ENCODE measurements at regions not wholly inside any gene's neighbourhood (a gene's known extent, or its start where the extent isn't known, plus 50 kb on each side); places are given as distances from the start of the nearest gene placed in this dataset.

GRCh38 chr4:126799971-126800574, 832.7 kb upstream of the INTU start:
- DNase-seq = no peak

- no peak for DNase-seq
These were observed 832.1 kb upstream of the INTU start for GRCh38 chr4:126800575-126801141.

- no peak for DNase-seq
These were observed 825.6 kb upstream of the INTU start for GRCh38 chr4:126807132-126807531.

GRCh38 chr4:126812076-126812475, 820.7 kb upstream of the INTU start:
- no peak for DNase-seq

- DNase-seq = no peak
These were observed 812.1 kb upstream of the INTU start for GRCh38 chr4:126820631-126821030.

GRCh38 chr4:126821152-126821551, 811.6 kb upstream of the INTU start:
- DNase-seq = no peak

GRCh38 chr4:126825083-126825482, 807.7 kb upstream of the INTU start:
- DNase-seq = no peak

GRCh38 chr4:126827669-126828068, 805.1 kb upstream of the INTU start:
- DNase-seq = no peak

- DNase-seq = no peak
These were observed 797.9 kb upstream of the INTU start for GRCh38 chr4:126834854-126835253.

- no peak for DNase-seq
These were observed 793.6 kb upstream of the INTU start for GRCh38 chr4:126838941-126839679.

- DNase-seq = no peak
These were observed 789.2 kb upstream of the INTU start for GRCh38 chr4:126843492-126844067.

- no peak for DNase-seq
These were observed 782.5 kb upstream of the INTU start for GRCh38 chr4:126850286-126850685.

GRCh38 chr4:126851391-126851790, 781.4 kb upstream of the INTU start:
- DNase-seq = no peak

GRCh38 chr4:126853715-126854114, 779.0 kb upstream of the INTU start:
- DNase-seq = no peak

GRCh38 chr4:126856906-126857305, 775.9 kb upstream of the INTU start:
- DNase-seq = no peak

GRCh38 chr4:126859314-126859713, 773.4 kb upstream of the INTU start:
- DNase-seq = no peak

- DNase-seq = no peak
These were observed 772.9 kb upstream of the INTU start for GRCh38 chr4:126859872-126860271.

- no peak for DNase-seq
These were observed 772.4 kb upstream of the INTU start for GRCh38 chr4:126860308-126860707.

GRCh38 chr4:126869967-126870366, 762.8 kb upstream of the INTU start:
- no peak for DNase-seq

GRCh38 chr4:126871810-126872209, 760.9 kb upstream of the INTU start:
- DNase-seq = no peak

- DNase-seq = no peak
These were observed 758.2 kb upstream of the INTU start for GRCh38 chr4:126874533-126874932.

GRCh38 chr4:126888968-126889367, 743.8 kb upstream of the INTU start:
- DNase-seq = no peak

GRCh38 chr4:126890383-126890782, 742.4 kb upstream of the INTU start:
- DNase-seq = no peak

- no peak for DNase-seq
These were observed 741.8 kb upstream of the INTU start for GRCh38 chr4:126890994-126891393.

Data from suppressor macrophage treated with lipopolysaccharide for 1 hour (primary cell).